Liver (tissue), 3 donors: ENCODE measurements at regions not wholly inside any gene's neighbourhood (a gene's known extent, or its start where the extent isn't known, plus 50 kb on each side); places are given as distances from the start of the nearest gene placed in this dataset.

Source experiments
- RAD21 ChIP-seq, 2 donors: IDR thresholded peaks; 2 replicates each; pipeline ENCODE4 v1.6.1; 2016; ENCODE audit warnings: antibody characterized with exemption in 2 of 2, mild to moderate bottlenecking in 2 of 2
- TF ChIP-seq, protein P1 (sequence below): IDR thresholded peaks from 2 replicates; pipeline ENCODE4 v1.6.1; 2016; ENCODE audit warnings: antibody characterized with exemption
- TF ChIP-seq, protein P2 (sequence below): fragments of 150-350 bp; IDR thresholded peaks from 2 replicates; pipeline ENCODE4 v1.5.1; 2017; ENCODE audit warnings: improper control_type of control experiment, low read depth, low read length; ENCODE audit not compliant: missing input control
- donor health status: healthy.
- donor health status: healthy.

GRCh38 chr13:78198419-78198818, 279.8 kb upstream of the EDNRB start:
- TF ChIP-seq, protein P1, sequence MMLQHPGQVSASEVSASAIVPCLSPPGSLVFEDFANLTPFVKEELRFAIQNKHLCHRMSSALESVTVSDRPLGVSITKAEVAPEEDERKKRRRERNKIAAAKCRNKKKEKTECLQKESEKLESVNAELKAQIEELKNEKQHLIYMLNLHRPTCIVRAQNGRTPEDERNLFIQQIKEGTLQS = no peak
- no peak for TF ChIP-seq RAD21 (IDR thresholded peaks at IDR 0.05)
- TF ChIP-seq, protein P2, sequence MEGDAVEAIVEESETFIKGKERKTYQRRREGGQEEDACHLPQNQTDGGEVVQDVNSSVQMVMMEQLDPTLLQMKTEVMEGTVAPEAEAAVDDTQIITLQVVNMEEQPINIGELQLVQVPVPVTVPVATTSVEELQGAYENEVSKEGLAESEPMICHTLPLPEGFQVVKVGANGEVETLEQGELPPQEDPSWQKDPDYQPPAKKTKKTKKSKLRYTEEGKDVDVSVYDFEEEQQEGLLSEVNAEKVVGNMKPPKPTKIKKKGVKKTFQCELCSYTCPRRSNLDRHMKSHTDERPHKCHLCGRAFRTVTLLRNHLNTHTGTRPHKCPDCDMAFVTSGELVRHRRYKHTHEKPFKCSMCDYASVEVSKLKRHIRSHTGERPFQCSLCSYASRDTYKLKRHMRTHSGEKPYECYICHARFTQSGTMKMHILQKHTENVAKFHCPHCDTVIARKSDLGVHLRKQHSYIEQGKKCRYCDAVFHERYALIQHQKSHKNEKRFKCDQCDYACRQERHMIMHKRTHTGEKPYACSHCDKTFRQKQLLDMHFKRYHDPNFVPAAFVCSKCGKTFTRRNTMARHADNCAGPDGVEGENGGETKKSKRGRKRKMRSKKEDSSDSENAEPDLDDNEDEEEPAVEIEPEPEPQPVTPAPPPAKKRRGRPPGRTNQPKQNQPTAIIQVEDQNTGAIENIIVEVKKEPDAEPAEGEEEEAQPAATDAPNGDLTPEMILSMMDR = no peak
